ENCODE measurements at regions not wholly inside any gene's neighbourhood (a gene's known extent, or its start where the extent isn't known, plus 50 kb on each side); places are given as distances from the start of the nearest gene placed in this dataset.

DNA sequence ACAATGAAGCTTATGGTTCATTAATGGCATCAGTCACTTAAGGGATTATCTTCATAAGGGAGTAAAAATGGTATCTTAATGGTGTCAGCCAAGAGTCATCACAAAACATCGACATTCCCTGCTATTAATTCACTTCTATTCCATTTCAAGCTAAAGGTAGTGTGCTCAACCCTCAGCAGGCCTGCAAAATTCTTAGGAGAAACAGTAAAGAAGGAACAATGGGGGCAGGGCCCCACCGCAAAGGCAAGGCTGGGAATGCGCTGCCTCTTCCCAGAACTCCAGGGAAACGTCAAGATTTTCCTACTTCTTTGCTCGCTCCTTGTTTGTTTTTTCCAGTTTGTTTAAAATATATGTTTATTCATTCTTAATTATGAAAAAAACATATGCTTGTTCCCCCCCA, 187.3 kb upstream of the TSC22D2 start:
- ATAC-seq = no peak
- intact Hi-C loops (cut with DNase I) = loop anchor here in 7 of 10 donors (1.0 to 10.0 kb wide), 10 partner anchors 33 to 284 kb away; no protein-coding TSS in a partner anchor
- H3K27me3 ChIP-seq = peaks cover 0 to 21% (median 0%) of the 10 kb centered on the region in 7 donors
- peaks cover 0 to 32% (median 20%) of the 10 kb centered on the region in 9 donors for H3K4me1 ChIP-seq
- TF ChIP-seq CTCF (IDR thresholded peaks at IDR 0.05) = no peak
- DNase-seq = no peak
- H3K9me3 ChIP-seq = peaks cover 0 to 9% (median 0%) of the 10 kb centered on the region in 11 donors
- H3K27ac ChIP-seq = no peak overlapping the region
- H3K36me3 ChIP-seq = no peaks in the 10 kb centered on the region
- 46 to 47% methylated on average over 5 of the region's 5 CpGs for WGBS, 2 donors
- peak overlapping the region in 8 of 10 donors; percentile 5 to 53 (median 45) for H3K4me3 ChIP-seq

- intact Hi-C loops (cut with DNase I) = loop anchor here in 6 of 10 donors (2.0 to 10.0 kb wide), 9 partner anchors 33 to 283 kb away; no protein-coding TSS in a partner anchor
- no peak for ATAC-seq
- Histone ChIP-seq H3K4me3 (no peak overlapping the region), H3K27ac (no peak overlapping the region), H3K36me3 (no peaks in the 10 kb centered on the region), H3K9me3 (peaks cover 0 to 9% (median 0%) of the 10 kb centered on the region in 11 donors), H3K4me1 (peaks cover 0 to 28% (median 21%) of the 10 kb centered on the region in 9 donors), H3K27me3 (peaks cover 0 to 21% (median 0%) of the 10 kb centered on the region in 7 donors)
- TF ChIP-seq CTCF (IDR thresholded peaks at IDR 0.05) = no peak
- no peak for DNase-seq
- WGBS, 2 donors = 94 to 96% methylated on average over 3 of the region's 3 CpGs
These were observed 188.1 kb upstream of the TSC22D2 start for GRCh38 chr3:150220041-150220440.

DNA sequence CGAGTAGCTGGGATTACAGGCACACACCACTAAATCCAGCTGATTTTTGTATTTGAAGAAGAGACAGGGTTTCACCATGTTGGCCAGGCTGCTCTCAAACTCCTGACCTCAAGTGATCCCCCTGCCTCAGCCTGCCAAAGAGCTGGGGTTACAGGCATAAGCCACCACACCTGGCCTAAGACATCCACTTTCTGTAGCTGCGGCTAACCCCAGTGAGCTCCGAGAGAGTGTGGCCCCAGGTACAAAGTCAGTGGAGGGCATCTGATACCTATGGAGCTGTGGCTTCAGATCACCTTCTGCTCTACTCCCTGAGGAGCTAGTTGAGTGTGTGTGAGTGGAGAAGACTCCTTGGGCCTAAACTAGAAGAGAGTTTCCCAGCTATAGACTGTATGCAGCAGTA, 189.3 kb upstream of the TSC22D2 start:
- H3K4me3 ChIP-seq = no peak overlapping the region
- ATAC-seq = no peak
- H3K27ac ChIP-seq = no peak overlapping the region
- intact Hi-C loops (cut with DNase I) = loop anchor here in 1 of 10 donors (10.0 kb wide), 1 partner anchor 254 kb away; no protein-coding TSS in a partner anchor
- TF ChIP-seq CTCF (IDR thresholded peaks at IDR 0.05) = no peak
- H3K36me3 ChIP-seq = no peaks in the 10 kb centered on the region
- H3K27me3 ChIP-seq = peaks cover 0 to 18% (median 0%) of the 10 kb centered on the region in 7 donors
- H3K4me1 ChIP-seq = peaks cover 0 to 27% (median 20%) of the 10 kb centered on the region in 9 donors
- DNase-seq = no peak
- 97 to 99% methylated on average over 3 of the region's 3 CpGs for whole genome bisulfite sequencing, 2 donors
- H3K9me3 ChIP-seq = peaks cover 0 to 9% (median 0%) of the 10 kb centered on the region in 11 donors

GRCh38 chr3:150218236-150218635, 189.9 kb upstream of the TSC22D2 start:
- 73 to 76% methylated on average over 4 of the region's 4 CpGs for WGBS, 2 donors
- ATAC-seq (no peak), DNase-seq (no peak)
- Histone ChIP-seq H3K9me3 (peaks cover 0 to 9% (median 0%) of the 10 kb centered on the region in 11 donors), H3K4me1 (peaks cover 0 to 27% (median 20%) of the 10 kb centered on the region in 9 donors), H3K4me3 (no peak overlapping the region), H3K36me3 (no peaks in the 10 kb centered on the region), H3K27ac (no peak overlapping the region), H3K27me3 (peaks cover 0 to 18% (median 0%) of the 10 kb centered on the region in 7 donors)
- no peak for TF ChIP-seq CTCF (IDR thresholded peaks at IDR 0.05)
- intact Hi-C loops (cut with DNase I) = loop anchor here in 1 of 10 donors (10.0 kb wide), 1 partner anchor 253 kb away; no protein-coding TSS in a partner anchor
